Colonic mucosa (tissue), 4 donors: ENCODE measurements at regions not wholly inside any gene's neighbourhood (a gene's known extent, or its start where the extent isn't known, plus 50 kb on each side); places are given as distances from the start of the nearest gene placed in this dataset.
"Not testable (repeated sequence)": the region's sequence is repeated elsewhere in the genome, so short reads cannot be mapped to it uniquely, and the experiment has no call there.

ENCODE experiments used
- DNase-seq: peaks from one replicate; pipeline ENCODE4 v3.0.0-alpha.2; 2020
- H3K27ac ChIP-seq: fragments of 200-600 bp; one replicate; pipeline ENCODE4 v1.8.0; 2021
- H3K27me3 ChIP-seq: fragments of 200-600 bp; one replicate; pipeline ENCODE4 v1.8.0; 2021
- H3K36me3 ChIP-seq: fragments of 200-600 bp; one replicate; pipeline ENCODE4 v1.8.0; 2021
- H3K4me1 ChIP-seq: fragments of 200-600 bp; one replicate; pipeline ENCODE4 v1.8.0; 2021; ENCODE audit warnings: mild to moderate bottlenecking
- H3K4me3 ChIP-seq: fragments of 200-600 bp; one replicate; pipeline ENCODE4 v1.8.0; 2021
- H3K9ac ChIP-seq, 2 donors: one replicate each; pipeline ENCODE4 v1.7.0; 2013; ENCODE audit warnings: control low read depth in 2 of 2, low read depth in 2 of 2, low read length in 2 of 2
- H3K9me3 ChIP-seq: fragments of 200-600 bp; one replicate; pipeline ENCODE4 v1.8.0; 2021
- CTCF ChIP-seq: fragments of 200-600 bp; IDR thresholded peaks from one replicate; pipeline ENCODE4 v1.8.0; 2022; ENCODE audit warnings: antibody characterized with exemption, mild to moderate bottlenecking
- intact Hi-C: fragments of 100-400 bp; cut with DNase I; formaldehyde crosslinking; loops from one replicate; pipeline ENCODE4 v1.14.1; 2022
- donor health status: healthy.
- donor health status: DM: no; HTN: no; CAD: no.
- donor health status: DM: no; HTN: no; CAD: no.

GRCh38 chr21:24514081-24514733 lies 1093.1 kb downstream of the MRPL39 start:
- Histone ChIP-seq H3K4me1 (no peaks in the 10 kb centered on the region), H3K27me3 (no peaks in the 10 kb centered on the region), H3K27ac (no peak overlapping the region), H3K4me3 (no peak overlapping the region), H3K9ac (no peak overlapping the region), H3K36me3 (no peaks in the 10 kb centered on the region), H3K9me3 (no peaks in the 10 kb centered on the region)
- DNase-seq: no peak
- intact Hi-C loops: no loop called here
- no peak for TF ChIP-seq CTCF

GRCh38 chr21:24509131-24509530 lies 1098.2 kb downstream of the MRPL39 start:
- Histone ChIP-seq H3K36me3 (no peaks in the 10 kb centered on the region), H3K9ac (no peak overlapping the region), H3K27ac (no peak overlapping the region), H3K27me3 (no peaks in the 10 kb centered on the region), H3K4me1 (no peaks in the 10 kb centered on the region), H3K4me3 (no peak overlapping the region), H3K9me3 (no peaks in the 10 kb centered on the region)
- no peak for DNase-seq
- intact Hi-C loops: no loop called here
- TF ChIP-seq CTCF: no peak

GRCh38 chr21:24486973-24487372 lies 1120.3 kb downstream of the MRPL39 start:
- intact Hi-C loops: no loop called here
- no peak for TF ChIP-seq CTCF

GRCh38 chr21:24483361-24483760 lies 1123.9 kb downstream of the MRPL39 start:
- DNase-seq, H3K36me3 ChIP-seq: not testable (repeated sequence)

More at GRCh38 chr21:24486973-24487372, 1120.3 kb downstream of the MRPL39 start:
- Histone ChIP-seq H3K4me3 (no peak overlapping the region), H3K9me3 (no peaks in the 10 kb centered on the region), H3K27me3 (no peaks in the 10 kb centered on the region), H3K9ac (no peak overlapping the region), H3K27ac (no peak overlapping the region), H3K36me3 (no peaks in the 10 kb centered on the region), H3K4me1 (no peaks in the 10 kb centered on the region)
- DNase-seq: no peak

GRCh38 chr21:24470852-24471251 lies 1136.4 kb downstream of the MRPL39 start:
- Histone ChIP-seq H3K9me3 (no peaks in the 10 kb centered on the region), H3K4me1 (no peaks in the 10 kb centered on the region), H3K27ac (no peak overlapping the region), H3K4me3 (no peak overlapping the region), H3K36me3 (no peaks in the 10 kb centered on the region), H3K9ac (no peak overlapping the region), H3K27me3 (no peaks in the 10 kb centered on the region)
- TF ChIP-seq CTCF: no peak
- intact Hi-C loops: no loop called here
- no peak for DNase-seq

More at GRCh38 chr21:24483361-24483760, 1123.9 kb downstream of the MRPL39 start:
- H3K9ac ChIP-seq, H3K27ac ChIP-seq, H3K4me1 ChIP-seq, intact Hi-C loops, H3K4me3 ChIP-seq, H3K9me3 ChIP-seq, H3K27me3 ChIP-seq: not testable (repeated sequence)

GRCh38 chr21:24456358-24456757 lies 1150.9 kb downstream of the MRPL39 start:
- no peak for DNase-seq
- no peak for TF ChIP-seq CTCF
- Histone ChIP-seq H3K9ac (no peak overlapping the region), H3K36me3 (no peaks in the 10 kb centered on the region), H3K27me3 (no peaks in the 10 kb centered on the region), H3K4me3 (no peak overlapping the region), H3K27ac (no peak overlapping the region), H3K4me1 (no peaks in the 10 kb centered on the region), H3K9me3 (no peaks in the 10 kb centered on the region)
- intact Hi-C loops: no loop called here
